Prostate gland (tissue), 2 donors: ENCODE measurements at regions not wholly inside any gene's neighbourhood (a gene's known extent, or its start where the extent isn't known, plus 50 kb on each side); places are given as distances from the start of the nearest gene placed in this dataset.

Experiments
- DNase-seq: peaks from one replicate; pipeline ENCODE4 v3.0.0-alpha.2; 2019; ENCODE audit warnings: low spot score
- H3K27ac ChIP-seq, 2 donors: fragments of 200-600 bp; sonication (generic); 2 replicates each; pipeline ENCODE4 v1.5.1; 2017 to 2019
- H3K27me3 ChIP-seq: fragments of 200-600 bp; sonication (generic); replicated peaks from 2 replicates; pipeline ENCODE4 v1.5.1; 2019; ENCODE audit not compliant: insufficient read depth
- H3K36me3 ChIP-seq, 2 donors: fragments of 200-600 bp; sonication (generic); 1 replicate in 1 of 2; 2 replicates in 1 of 2; pipeline versions ENCODE4 v1.5.1 to v1.8.1; 2017 to 2019
- H3K4me1 ChIP-seq: fragments of 200-600 bp; sonication (generic); replicated peaks from 2 replicates; pipeline ENCODE4 v1.5.1; 2019
- H3K4me3 ChIP-seq, 2 donors: fragments of 200-600 bp; sonication (generic); 2 replicates each; pipeline ENCODE4 v1.5.1; 2017 to 2019
- H3K9me3 ChIP-seq: fragments of 200-600 bp; sonication (generic); 2 replicates; pipeline ENCODE4 v1.5.1; 2017
- CTCF ChIP-seq, 4 experiments: fragments of 200-600 bp in 2 of 4; fragments of 450-650 bp in 2 of 4; sonication (generic) in 2 of 4; IDR thresholded peaks; 1 replicate in 3 of 4; 2 replicates in 1 of 4; pipeline ENCODE4 v1.5.1; 2016 to 2019; ENCODE audit warnings: antibody characterized with exemption in 4 of 4, mild to moderate bottlenecking in 2 of 4, moderate library complexity in 2 of 4
- POLR2A ChIP-seq: fragments of 450-650 bp; IDR thresholded peaks from one replicate; pipeline ENCODE4 v1.6.1; 2016; ENCODE audit warnings: antibody characterized with exemption, mild to moderate bottlenecking
- POLR2AphosphoS5 ChIP-seq: sonication (generic); formaldehyde crosslinking; IDR thresholded peaks from one replicate; pipeline ENCODE4 v1.6.1; 2017; ENCODE audit warnings: antibody characterized with exemption
- WGBS: methylation state at CpG from one replicate; pipeline ENCODE4 v1.1.5; 2018; 5-methylcytosine and 5-hydroxymethylcytosine counted together
- intact Hi-C: fragments of 100-400 bp; cut with DNase I; formaldehyde crosslinking; loops from one replicate; pipeline ENCODE4 v1.14.2; 2022

GRCh38 chr13:84571264-84571663, 689.0 kb upstream of the SLITRK1 start:
- TF ChIP-seq POLR2AphosphoS5 (no peak), POLR2A (no peak), CTCF (IDR thresholded peaks at IDR 0.05) (no peak)
- no peaks in the 10 kb centered on the region for H3K4me1 ChIP-seq
- H3K4me3 ChIP-seq, result no peak overlapping the region
- no peak overlapping the region for H3K27ac ChIP-seq
- intact Hi-C loops, result no loop called here
- DNase-seq, result no peak
- no peaks in the 10 kb centered on the region for H3K36me3 ChIP-seq
- no peaks in the 10 kb centered on the region for H3K9me3 ChIP-seq
- 65% methylated on average over 3 of the region's 3 CpGs for WGBS
- H3K27me3 ChIP-seq, result no peaks in the 10 kb centered on the region

- intact Hi-C loops, result no loop called here
- H3K27ac ChIP-seq, result no peak overlapping the region
- H3K27me3 ChIP-seq, result no peaks in the 10 kb centered on the region
- no peak for TF ChIP-seq POLR2A
- no peak for TF ChIP-seq POLR2AphosphoS5
- TF ChIP-seq CTCF (IDR thresholded peaks at IDR 0.05), result no peak
- H3K4me3 ChIP-seq, result no peak overlapping the region
- no peaks in the 10 kb centered on the region for H3K4me1 ChIP-seq
- no peaks in the 10 kb centered on the region for H3K36me3 ChIP-seq
- WGBS, result 83% methylated on average over 2 of the region's 2 CpGs
- DNase-seq, result no peak
- H3K9me3 ChIP-seq, result no peaks in the 10 kb centered on the region
Measured at GRCh38 chr13:84570831-84571230, 688.6 kb upstream of the SLITRK1 start.

GRCh38 chr13:84569366-84569765, 687.1 kb upstream of the SLITRK1 start:
- no peak overlapping the region for H3K27ac ChIP-seq
- DNase-seq, result no peak
- intact Hi-C loops, result no loop called here
- H3K27me3 ChIP-seq, result no peaks in the 10 kb centered on the region
- no peak overlapping the region for H3K4me3 ChIP-seq
- H3K4me1 ChIP-seq, result no peaks in the 10 kb centered on the region
- H3K36me3 ChIP-seq, result no peaks in the 10 kb centered on the region
- H3K9me3 ChIP-seq, result no peaks in the 10 kb centered on the region
- 18% methylated on average over 1 of the region's 1 CpG for WGBS
- TF ChIP-seq CTCF (IDR thresholded peaks at IDR 0.05), result no peak
- no peak for TF ChIP-seq POLR2AphosphoS5
- TF ChIP-seq POLR2A, result no peak

- 49% methylated on average over 1 of the region's 1 CpG for WGBS
- no peak for DNase-seq
- no peaks in the 10 kb centered on the region for H3K4me1 ChIP-seq
- no peak overlapping the region for H3K27ac ChIP-seq
- no peaks in the 10 kb centered on the region for H3K27me3 ChIP-seq
- no peak overlapping the region for H3K4me3 ChIP-seq
- TF ChIP-seq CTCF (IDR thresholded peaks at IDR 0.05), result no peak
- no peak for TF ChIP-seq POLR2AphosphoS5
- no peak for TF ChIP-seq POLR2A
- intact Hi-C loops, result no loop called here
- no peaks in the 10 kb centered on the region for H3K9me3 ChIP-seq
- no peaks in the 10 kb centered on the region for H3K36me3 ChIP-seq
Measured at GRCh38 chr13:84567848-84568247, 685.6 kb upstream of the SLITRK1 start.

GRCh38 chr13:84566780-84567179, 684.5 kb upstream of the SLITRK1 start:
- Histone ChIP-seq H3K9me3 (no peaks in the 10 kb centered on the region), H3K4me3 (no peak overlapping the region), H3K27me3 (no peaks in the 10 kb centered on the region), H3K27ac (no peak overlapping the region), H3K36me3 (no peaks in the 10 kb centered on the region), H3K4me1 (no peaks in the 10 kb centered on the region)
- DNase-seq, result no peak
- WGBS, result 59% methylated on average over 2 of the region's 2 CpGs
- no peak for TF ChIP-seq POLR2A
- no peak for TF ChIP-seq POLR2AphosphoS5
- TF ChIP-seq CTCF (IDR thresholded peaks at IDR 0.05), result no peak
- intact Hi-C loops, result no loop called here
